GM10266 (cell line): ENCODE measurements at regions not wholly inside any gene's neighbourhood (a gene's known extent, or its start where the extent isn't known, plus 50 kb on each side); places are given as distances from the start of the nearest gene placed in this dataset.

Source experiments
- DNase-seq: peaks from one replicate; pipeline ENCODE4 v3.0.0; 2012; ENCODE audit errors: extremely low spot score
- CTCF ChIP-seq: IDR thresholded peaks from 2 replicates; pipeline ENCODE4 v1.5.1; 2012; ENCODE audit warnings: mild to moderate bottlenecking, low read depth; ENCODE audit not compliant: control insufficient read depth, insufficient read depth; ENCODE audit errors: missing control alignments

DNA sequence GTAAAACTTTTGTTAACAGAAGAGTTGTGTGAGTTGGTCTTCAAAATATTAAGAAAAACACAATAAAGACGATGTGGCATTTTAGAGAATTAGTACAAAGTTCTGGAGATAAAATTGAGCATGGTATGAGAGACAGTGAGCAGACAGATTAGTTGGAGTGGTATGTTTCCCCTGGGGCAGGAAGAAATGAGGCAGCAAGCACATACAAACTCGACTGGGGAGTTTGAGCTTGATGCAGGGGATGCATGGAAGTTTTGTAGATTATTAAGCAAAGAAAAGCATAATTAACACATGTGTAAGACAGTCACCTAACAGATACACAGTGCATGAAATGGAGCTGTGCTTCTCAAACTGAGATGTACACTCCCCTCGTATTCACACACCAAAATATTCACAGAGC, 58.1 kb upstream of the IL2 start:
- TF ChIP-seq CTCF: no peak
- DNase-seq: no peak

DNA sequence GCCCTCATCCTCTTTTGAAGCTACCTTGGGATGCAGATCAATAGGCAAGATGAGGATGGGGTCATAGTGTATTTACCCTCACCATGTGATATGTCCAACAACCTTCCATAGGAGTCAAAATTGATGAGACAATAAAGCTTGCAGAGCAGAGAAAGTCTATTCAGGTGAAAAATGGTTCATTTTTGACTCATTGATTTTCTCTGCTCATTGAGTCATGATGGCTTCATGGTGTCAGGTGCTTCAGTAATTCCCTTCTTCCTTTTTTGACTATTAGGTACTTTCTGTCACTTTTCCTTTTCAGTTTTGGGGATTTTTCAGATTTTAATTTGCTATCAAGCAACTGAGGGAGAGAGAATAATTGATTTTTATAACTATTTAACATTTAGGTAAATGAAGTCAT, 55.9 kb upstream of the IL2 start:
- DNase-seq: no peak
- no peak for TF ChIP-seq CTCF

- DNase-seq: no peak
- no peak for TF ChIP-seq CTCF
Observed at GRCh38 chr4:122508083-122508482, 51.6 kb upstream of the IL2 start.
